Neural cell (in vitro differentiated cells): ENCODE measurements at regions not wholly inside any gene's neighbourhood (a gene's known extent, or its start where the extent isn't known, plus 50 kb on each side); places are given as distances from the start of the nearest gene placed in this dataset.

Source experiments
- CTCF ChIP-seq: fragments of 450-650 bp; IDR thresholded peaks from 2 replicates; pipeline ENCODE4 v1.5.1; 2014; ENCODE audit warnings: antibody characterized with exemption, mild to moderate bottlenecking, moderate library complexity; ENCODE audit not compliant: poor library complexity, severe bottlenecking
- EP300 ChIP-seq: fragments of 450-650 bp; conservative IDR thresholded peaks from 2 replicates; pipeline ENCODE4 v1.6.1; 2014; ENCODE audit warnings: antibody characterized with exemption, mild to moderate bottlenecking, moderate library complexity; ENCODE audit not compliant: poor library complexity, severe bottlenecking
- EZH2 ChIP-seq: fragments of 200-600, 300-800 bp; shearing (Covaris generic), sonication (generic); IDR thresholded peaks from 2 replicates; pipeline ENCODE4 v1.6.1; 2014; ENCODE audit warnings: antibody characterized with exemption, low read length, borderline replicate concordance, mild to moderate bottlenecking; ENCODE audit not compliant: insufficient read depth, poor library complexity, severe bottlenecking
- MXI1 ChIP-seq: fragments of 450-650 bp; conservative IDR thresholded peaks from 2 replicates; pipeline ENCODE4 v1.6.1; 2014; ENCODE audit warnings: antibody characterized with exemption, mild to moderate bottlenecking; ENCODE audit not compliant: poor library complexity, severe bottlenecking
- POLR2AphosphoS5 ChIP-seq: IDR thresholded peaks from 2 replicates; pipeline ENCODE4 v1.6.1; 2012
- RAD21 ChIP-seq: fragments of 450-650 bp; conservative IDR thresholded peaks from 2 replicates; pipeline ENCODE4 v1.6.1; 2014; ENCODE audit warnings: antibody characterized with exemption, mild to moderate bottlenecking, moderate library complexity
- TAF1 ChIP-seq: IDR thresholded peaks from 2 replicates; pipeline ENCODE4 v1.6.1; 2012; ENCODE audit warnings: low read depth

DNA sequence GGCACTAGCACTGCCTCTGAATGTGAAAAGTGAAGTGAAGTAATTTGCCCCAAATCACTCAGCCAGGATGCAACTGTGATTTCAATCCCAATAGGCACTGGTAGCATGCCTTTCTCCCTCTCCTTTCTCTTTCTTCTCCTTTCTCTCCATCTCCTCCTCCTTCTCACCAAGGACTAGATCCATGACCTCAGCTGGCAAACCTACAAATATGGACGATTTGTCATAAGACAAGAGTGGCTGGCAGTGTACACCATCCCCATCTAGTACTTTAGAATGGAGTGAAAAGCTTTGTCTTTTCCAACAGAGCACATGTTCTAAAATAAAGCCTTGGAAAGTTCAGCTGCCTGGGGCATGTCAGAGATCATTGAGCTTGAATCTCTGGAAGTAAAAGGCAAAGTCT lies 574.7 kb upstream of the CLINT1 start:
- TF ChIP-seq CTCF (no peak), MXI1 (no peak), TAF1 (no peak), EZH2 (no peak), POLR2AphosphoS5 (no peak), RAD21 (no peak), EP300 (no peak)
